NCI-H526 treated with DMSO at 0.1 percent for 48 hours (cell line): ENCODE measurements at regions not wholly inside any gene's neighbourhood (a gene's known extent, or its start where the extent isn't known, plus 50 kb on each side); places are given as distances from the start of the nearest gene placed in this dataset.

Source experiments
- DNase-seq: peaks from one replicate; lab custom pipeline; 2025; lab: John Stamatoyannopoulos, UW

DNA sequence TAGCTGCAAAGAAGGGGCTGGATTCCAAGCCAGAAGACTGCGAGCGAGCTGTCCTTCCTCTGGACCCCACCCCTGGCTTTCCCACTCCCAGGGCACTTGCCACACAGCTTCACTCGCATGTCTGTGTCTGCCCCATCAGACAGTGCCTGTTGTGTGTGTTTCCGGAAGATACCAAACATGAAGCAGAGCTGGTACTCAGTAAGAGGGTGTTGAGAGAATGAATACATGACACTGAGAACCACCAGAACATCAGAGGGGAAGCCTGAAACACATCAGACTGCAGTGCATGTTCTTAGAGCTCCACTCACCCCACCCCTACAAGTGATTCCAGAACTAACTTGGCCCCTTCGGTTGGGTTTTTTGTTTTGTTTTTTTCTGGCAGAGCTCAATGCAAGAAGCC lies 181.5 kb downstream of the TTC32 start:
- no peak for DNase-seq

GRCh38 chr2:19719540-19719939 lies 182.2 kb downstream of the TTC32 start:
- no peak for DNase-seq

DNA sequence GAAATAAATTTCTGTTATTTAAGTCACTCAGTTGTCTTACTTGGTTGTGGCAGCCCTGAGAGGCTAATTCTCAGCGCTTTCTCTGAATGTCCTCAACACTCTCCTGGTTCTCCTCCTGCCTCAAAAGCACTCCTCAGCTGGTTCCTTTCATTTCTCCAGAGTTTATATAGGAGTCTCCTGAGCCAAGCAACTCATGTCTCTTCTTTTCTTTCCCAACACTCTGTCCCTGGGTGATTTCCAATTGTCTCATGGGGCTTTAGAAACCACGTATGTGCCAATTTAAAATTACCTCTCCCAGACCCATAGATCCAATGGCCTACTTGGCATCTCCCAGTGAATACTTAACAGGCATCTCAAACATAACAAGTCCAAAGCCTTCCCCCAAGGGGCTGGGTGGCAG lies 184.3 kb downstream of the TTC32 start:
- DNase-seq: no peak

DNA sequence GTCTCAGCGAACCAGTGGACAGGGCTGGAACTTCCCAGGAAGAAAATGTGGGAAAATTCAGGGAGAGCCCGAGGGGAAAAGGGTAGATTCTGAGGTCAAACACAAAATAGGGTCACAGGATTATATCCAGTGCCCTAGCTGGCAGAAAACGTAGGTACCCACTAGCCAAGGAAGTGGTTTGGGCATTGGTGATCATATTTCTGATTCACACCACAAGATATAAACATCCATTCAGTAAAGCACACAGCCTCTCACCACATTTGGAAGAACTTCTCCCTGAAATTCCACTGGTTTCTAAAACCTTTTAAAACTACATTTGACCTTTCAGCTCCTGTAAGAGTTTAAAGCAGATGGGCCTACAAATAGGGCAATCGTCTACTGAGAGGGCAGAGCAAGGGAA lies 186.9 kb downstream of the TTC32 start:
- no peak for DNase-seq

DNA sequence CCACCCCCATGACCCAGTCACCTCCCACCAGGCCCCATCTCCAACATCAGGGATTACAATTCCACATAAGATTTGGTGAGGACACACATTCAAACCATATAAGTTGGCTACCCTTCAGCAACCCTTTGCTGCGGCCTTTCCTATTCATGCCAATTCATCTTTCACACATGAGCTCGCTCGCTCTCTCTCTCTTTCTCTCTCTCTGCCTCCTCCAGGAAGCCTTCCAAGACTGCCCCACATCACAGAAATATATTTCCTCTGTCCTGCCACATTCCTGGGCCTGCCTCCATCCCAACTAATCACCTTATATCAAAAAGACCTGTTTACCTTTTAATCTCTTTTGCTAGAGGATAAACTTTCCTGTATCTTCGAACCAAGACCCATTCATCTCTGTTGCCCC lies 188.9 kb downstream of the TTC32 start:
- DNase-seq: no peak

DNA sequence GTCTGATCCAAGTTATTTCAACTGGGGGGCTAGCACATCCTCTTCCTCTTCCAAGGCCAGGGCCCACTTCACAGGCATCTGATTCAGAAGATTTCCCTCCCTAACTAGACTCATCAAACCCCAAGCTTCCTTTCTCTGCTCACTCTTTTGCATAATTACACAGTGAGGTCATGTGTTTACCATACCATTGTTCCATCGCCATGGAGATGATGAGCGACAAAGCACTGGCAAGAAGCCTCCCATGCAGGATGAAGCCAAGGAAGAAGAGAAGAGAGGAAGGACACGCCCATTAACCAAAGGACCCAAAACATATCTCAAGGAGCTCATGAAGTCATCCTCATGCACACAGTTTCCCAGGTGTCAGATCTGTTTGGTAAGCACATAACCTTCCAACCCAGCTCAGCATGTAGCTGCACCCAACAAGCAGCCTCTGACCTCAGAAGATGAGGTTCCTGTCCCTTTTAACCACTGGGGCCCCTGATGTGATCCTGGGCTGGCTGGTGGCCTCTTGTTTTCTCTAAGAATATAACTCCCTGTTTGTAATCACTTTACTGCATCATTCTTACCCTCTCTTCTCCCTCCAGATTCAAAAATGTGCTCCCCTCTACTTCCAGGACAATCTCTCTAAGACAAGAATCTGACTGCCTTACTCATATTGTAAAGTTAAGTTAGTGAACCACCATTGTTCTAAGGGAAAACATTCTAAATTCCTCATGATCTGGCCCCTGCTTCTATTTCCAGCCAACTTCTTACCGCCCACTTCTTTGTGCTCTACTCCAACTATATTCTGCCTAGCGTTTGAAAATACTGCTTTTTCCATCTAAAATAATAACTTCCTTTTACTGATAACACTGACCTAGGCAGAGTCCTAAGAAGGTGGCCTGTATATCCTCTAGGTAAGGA lies 190.1 kb downstream of the TTC32 start:
- peak; percentile 66 for DNase-seq

GRCh38 chr2:19710230-19710629 lies 191.6 kb downstream of the TTC32 start:
- no peak for DNase-seq

- DNase-seq: no peak
Observed at GRCh38 chr2:19709553-19709952, 192.2 kb downstream of the TTC32 start.

DNA sequence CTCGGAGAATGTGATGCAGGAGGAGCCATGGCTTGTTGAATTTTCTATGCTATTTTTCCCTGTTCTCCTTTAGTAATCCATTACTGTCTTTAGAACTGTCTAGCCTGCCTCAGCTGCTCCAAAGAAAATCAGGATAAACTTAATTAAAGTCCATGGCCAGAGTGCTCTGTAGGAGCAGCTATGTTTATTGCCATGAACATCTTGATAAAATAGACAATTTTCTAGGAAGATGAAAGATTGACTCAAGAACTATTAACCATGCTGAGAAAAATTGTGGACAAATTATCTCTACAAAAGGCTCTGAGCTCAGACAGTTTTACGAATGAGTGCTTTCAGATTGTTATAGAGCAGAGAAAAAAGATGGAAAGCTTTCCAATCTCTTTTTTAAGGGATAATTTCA lies 193.0 kb downstream of the TTC32 start:
- DNase-seq: no peak

DNA sequence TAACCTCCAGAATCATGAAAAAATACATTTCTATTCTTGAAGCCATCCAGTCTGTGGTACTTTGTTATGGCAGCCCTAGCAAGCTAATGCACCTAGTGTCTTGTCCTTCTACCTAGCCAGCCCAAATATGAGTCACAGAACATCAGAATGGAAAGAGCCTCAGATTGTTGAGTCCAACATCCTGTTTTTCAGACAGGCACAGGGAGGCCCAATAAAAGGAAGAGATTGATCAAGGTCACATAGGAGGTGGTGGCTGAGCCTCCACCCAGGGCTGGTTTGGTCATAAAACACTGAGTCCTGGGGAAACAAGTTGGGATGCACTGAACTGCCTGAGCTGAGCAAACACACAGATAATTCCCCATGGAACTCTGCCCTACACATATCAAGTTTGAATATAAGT lies 195.5 kb downstream of the TTC32 start:
- no peak for DNase-seq

DNA sequence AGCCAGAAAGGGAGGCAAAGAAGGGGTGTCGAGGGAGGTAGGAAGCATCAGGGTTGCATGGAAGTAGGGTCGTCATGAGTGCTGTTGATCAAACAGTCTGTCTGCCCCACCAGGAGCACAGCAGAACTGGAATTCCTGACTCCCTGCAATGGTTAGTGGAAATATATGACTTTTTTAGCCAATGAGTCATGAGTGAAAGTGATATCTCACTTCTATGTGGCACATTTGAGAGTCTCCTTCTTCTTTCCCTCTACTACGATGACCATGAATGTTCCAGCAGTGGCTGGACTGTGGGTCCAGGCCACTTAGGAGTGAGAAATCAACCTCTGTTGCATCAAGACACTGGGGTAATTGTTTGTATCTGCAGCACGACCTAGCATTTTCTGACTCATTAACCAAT lies 199.5 kb downstream of the TTC32 start:
- DNase-seq: no peak

DNA sequence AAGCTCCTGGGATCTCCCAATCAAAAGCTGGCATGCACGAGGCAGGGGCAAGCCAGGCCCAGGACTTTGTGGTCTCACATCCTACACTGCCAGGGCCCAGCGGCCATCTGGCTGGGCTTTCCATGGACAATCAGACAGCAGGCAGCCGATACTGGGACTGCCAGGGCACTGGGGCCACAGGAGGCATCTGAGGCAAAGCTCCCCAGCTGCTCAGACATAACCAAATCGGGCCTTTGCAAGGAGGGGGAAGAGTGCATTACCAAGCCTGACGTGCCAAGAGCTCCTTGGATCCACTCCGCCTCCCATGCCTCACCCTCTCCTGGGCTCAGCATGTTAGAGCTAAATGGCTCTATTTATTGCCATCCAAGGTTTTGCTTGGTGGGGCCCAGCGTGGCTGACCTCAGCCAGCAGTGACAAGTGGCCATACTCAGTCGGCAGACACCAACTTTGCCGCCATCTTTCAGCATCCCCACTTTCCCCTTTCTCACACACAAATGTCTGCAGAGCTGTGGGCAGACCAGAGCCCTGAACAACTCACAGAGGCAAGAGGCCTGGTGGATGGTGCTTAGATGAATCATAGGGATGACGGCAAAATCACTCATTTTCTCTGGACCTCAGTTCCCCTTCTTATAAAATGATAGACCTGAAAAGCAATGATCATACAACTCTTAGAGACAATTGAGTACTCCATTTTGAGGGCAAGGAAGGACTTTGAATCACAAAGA lies 200.8 kb downstream of the TTC32 start:
- no peak for DNase-seq

GRCh38 chr2:19697131-19697530 lies 204.7 kb downstream of the TTC32 start:
- no peak for DNase-seq

- DNase-seq: no peak
Observed at GRCh38 chr2:19695706-19696105, 206.1 kb downstream of the TTC32 start.

GRCh38 chr2:19691892-19692291 lies 209.9 kb downstream of the TTC32 start:
- no peak for DNase-seq

- DNase-seq: no peak
Observed at GRCh38 chr2:19690429-19690828, 211.4 kb downstream of the TTC32 start.

DNA sequence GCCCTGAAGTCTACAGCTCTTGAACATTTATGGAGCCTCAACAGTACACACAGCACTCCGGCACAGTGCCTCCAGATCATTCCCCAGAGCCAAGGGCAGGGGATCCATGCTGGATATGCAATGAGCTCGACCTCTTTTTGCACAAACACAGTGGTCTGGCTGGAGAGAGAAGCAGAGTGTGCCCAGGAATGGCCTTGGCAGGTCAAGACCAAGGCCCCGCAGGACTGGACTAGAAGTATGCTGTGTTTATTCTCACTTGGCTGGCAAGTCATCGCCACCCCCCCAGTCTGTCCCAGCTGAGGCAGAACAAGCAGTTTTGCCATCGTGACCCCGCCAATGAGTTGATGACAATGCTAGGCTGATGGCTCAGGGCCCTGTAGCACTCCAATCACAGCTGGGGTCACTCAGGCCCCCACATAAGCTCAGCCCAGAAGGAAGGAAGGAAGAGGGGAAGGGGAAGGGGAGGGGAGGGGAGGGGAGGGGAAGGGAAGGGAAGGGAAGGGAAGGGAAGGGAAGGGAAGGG lies 212.1 kb downstream of the TTC32 start:
- DNase-seq: no peak

DNA sequence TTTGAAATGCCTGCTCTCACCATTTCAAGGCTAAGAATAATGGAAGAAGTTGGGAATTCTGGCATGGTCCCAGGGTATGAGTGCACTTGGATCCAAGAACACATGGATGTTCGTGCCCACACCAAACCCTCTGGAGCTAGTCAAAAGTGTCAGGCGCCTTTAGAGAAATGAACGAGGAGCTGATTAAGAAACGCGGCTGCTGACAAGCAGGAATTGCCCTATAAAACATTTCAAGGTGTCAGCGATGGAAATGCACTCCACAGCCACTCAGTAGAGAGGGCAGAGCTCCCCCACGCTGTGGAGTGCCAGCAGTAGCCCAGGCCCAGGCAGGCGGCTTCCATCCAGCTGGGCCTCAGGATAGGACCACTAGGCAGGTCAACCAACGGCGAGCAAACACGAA lies 213.7 kb downstream of the TTC32 start:
- DNase-seq: no peak

- DNase-seq: no peak
Observed at GRCh38 chr2:19687017-19687659, 214.6 kb downstream of the TTC32 start.

DNA sequence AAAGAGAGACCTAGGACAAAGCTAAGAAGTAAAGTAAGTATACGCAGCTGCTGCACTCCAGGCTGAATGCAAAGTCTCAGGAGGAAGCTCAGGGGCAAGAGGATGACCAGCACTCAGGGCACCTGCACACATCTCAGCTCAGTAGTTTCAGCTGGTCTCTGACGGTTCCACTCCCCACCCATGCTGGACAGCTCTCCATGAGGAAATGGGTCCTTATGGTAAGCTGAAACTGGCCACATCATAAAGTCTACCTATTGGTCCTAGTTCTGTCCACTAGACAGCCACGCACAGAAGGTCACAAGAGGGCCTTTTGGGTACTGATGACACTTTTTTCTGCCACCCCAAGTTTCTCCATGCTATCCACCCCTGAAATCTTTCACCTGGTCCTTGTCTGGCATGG lies 215.3 kb downstream of the TTC32 start:
- no peak for DNase-seq

GRCh38 chr2:19685731-19686130 lies 216.1 kb downstream of the TTC32 start:
- DNase-seq: no peak

DNA sequence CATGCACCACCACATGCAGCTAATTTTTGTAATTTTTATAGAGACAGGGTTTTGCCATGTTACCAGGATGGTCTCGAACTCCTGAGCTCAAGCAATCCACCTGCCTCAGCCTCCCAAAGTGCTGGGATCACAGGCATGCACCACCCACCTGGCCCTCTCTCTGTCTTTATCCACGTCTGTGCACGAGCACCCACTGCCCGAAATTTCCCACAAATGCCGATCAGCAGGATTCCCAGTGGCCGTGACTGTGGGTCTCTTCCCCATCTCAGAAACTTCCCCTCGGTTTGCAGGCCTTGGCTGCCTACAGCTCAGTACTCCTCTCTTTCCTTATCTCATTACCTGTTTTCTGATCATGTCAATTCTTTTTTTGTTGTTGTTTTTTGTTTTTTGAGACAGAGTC lies 217.3 kb downstream of the TTC32 start:
- DNase-seq: no peak

- no peak for DNase-seq
Observed at GRCh38 chr2:19683556-19683955, 218.2 kb downstream of the TTC32 start.
